ENCODE measurements at regions not wholly inside any gene's neighbourhood (a gene's known extent, or its start where the extent isn't known, plus 50 kb on each side); places are given as distances from the start of the nearest gene placed in this dataset.

- TF ChIP-seq CTCF (IDR thresholded peaks at IDR 0.05; ENCODE audit: borderline replicate concordance, insufficient read depth, low read depth, low read length), result no peak
- H3K4me3 ChIP-seq (ENCODE audit: low read depth, low read length), result no peak overlapping the region
Measured at GRCh38 chr2:192245329-192245728, 50.6 kb upstream of the TMEFF2 start.
